Activated T-cell treated with anti-CD3 and anti-CD28 coated beads, Interleukin-2, amount 50 U/mL, for 1 hour (primary cell): ENCODE measurements at regions not wholly inside any gene's neighbourhood (a gene's known extent, or its start where the extent isn't known, plus 50 kb on each side); places are given as distances from the start of the nearest gene placed in this dataset.
A peak's percentile ranks its signal among the peaks of the same experiment; 100 is the strongest.

Experiments used
- DNase-seq: peaks from one replicate; pipeline ENCODE4 v3.0.0-alpha.2; 2020

DNA sequence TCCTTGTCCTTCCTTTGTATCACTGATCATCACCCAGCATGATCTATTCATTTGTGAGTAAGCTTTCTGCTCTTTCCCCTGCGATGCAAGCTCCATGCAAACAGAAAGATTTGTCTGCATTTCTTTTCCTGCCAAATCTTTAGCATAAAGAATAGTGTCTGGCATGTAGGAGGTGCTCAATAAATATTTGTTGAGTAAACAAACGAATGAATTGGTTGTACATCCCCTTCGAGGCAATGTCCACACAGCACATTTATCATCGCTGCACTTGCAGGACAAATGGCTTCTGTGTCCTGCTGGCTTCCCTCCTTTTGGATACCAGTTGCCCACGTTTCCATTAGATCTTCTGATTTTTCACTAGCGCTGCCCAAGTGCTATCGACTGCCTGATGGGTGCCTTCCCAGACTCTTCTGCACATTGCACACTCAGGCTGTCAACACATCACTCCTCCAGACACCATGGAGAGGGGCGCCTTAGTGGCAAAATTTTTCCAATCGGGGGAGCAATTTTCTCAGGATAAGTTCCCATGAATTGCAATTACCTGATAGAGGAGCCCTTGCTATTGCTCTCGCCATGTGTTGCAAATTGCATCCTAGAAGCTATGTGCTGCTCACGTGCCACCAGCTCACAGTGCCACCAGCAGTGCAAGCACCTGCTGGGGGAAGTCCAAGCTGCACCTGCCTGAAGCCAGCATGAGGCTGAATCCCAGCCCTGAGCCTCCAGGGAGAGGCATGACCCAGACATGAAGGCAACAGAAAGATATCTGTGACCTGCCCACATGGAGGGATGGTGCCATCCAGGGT lies 206.6 kb downstream of the KIF26A start:
- DNase-seq: no peak

DNA sequence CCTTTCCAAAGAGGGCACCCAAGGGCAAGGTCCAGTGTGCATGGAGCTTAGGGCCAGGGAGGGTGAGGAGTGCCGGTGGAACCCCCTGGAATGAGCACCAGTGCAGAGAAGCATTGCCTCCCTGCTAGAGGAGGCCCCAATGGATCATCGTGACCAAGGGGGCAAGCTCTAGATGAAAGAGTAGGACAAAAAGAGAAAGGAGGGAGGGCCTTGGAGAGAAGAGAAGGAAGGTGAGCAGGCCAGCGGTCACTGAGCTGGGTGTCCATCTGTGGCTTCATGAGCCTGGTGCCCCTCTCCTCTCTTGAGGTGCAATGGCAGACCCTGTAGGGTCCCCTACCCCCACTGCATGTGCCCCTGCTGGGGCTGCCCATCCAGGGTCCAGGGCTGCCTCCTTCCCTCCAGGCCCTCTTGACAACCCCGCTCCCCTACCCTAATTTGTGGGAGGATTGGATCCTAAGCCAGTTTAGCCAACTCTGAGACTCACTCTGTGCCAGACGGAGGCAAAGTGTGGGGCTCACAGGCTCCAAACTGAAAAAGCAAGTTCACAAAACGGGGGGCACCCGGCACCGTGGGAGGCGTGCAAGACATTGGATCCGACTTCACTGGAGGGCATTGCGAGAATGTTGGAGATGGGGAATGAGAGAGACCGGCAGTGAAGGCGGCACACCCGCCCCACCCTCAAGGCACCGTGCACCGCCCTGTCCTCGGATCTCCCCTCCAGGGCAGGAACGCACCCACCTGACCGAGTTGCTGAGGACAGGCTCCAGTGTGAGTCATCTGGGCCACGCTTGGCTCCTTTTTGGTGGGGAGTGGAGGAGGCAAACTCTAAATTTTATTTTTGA lies 207.5 kb downstream of the KIF26A start:
- DNase-seq: peak; percentile 4

- DNase-seq: peak; percentile 8
Observed at GRCh38 chr14:104346608-104347007, 208.2 kb downstream of the KIF26A start.

GRCh38 chr14:104348741-104349140 lies 210.4 kb downstream of the KIF26A start:
- peak; percentile 2 for DNase-seq

GRCh38 chr14:104349950-104350349 lies 211.6 kb downstream of the KIF26A start:
- peak; percentile 10 for DNase-seq

DNA sequence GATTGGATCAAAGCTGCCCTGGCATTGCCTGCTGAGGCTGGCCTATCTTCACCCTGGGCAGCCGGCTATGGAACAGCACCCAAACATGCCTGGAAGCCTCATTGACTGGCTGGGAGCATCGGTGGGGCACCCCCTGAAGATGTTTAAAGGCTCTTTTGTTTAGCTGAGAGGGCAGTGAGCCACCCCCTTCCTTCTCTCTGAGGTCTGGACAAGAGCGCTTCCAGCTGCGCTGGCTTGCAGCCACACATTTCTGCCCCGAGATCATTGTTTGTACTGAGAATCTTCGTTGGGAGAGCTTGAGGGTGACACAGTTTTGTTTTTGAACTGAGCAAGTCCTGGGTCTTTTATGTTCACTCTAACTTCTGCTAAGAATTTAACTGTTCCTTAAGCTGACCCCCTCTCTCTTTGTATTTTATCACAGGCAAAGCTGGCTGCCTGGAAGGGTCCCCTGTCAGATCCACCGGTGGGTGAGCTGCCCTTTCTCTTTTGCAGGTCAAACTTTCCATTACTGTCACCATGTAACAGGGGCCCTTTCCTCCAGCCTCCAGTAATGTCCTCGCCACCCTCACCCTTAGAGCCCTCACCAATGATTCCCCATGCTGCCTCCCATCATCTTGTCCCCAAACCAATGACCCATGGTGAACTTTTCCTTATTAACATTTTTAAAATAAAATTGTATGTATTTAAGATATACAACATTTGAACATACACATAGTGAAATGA lies 212.2 kb downstream of the KIF26A start:
- peak; percentile 3 for DNase-seq

- DNase-seq: no peak
Observed at GRCh38 chr14:104351849-104352492, 213.6 kb downstream of the KIF26A start.

DNA sequence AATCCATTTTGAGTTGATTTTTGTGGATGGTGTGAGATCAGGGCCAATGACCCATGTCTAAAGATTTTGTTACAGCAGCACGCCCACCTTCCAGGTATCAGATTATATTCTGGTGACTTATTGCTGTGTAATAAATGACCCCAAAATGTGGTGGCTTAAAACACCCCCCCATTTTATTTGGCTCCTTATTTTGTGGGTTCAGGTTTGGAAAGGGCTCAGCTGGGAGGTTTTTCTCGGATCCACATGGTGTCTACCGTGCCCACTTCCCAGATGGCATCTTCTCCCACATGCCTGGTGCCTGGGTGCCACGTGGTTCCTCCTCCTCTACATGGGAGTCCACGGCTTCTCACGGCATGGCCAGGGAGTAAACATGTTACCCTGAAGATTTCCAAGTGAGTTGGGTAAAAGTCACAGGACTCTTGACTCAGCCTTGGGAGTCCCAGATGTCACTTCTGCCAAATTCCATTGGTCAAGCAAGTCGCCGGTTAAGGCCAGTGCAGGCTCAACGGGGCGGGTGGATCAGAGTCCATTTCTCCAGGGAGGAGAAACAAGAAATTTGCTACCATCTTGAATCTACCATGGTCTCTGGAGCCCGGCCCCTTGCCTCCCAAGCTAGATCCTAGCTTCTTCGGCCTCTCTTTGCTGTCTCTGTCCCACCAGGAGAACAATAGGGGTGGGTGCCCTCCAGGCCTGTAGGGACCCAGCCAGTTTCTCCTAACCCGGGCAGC lies 214.3 kb downstream of the KIF26A start:
- DNase-seq: no peak

- DNase-seq: peak; percentile 6
Observed at GRCh38 chr14:104353221-104353920, 215.0 kb downstream of the KIF26A start.

- peak; percentile 11 for DNase-seq
Observed at GRCh38 chr14:104353921-104354701, 215.7 kb downstream of the KIF26A start.

- DNase-seq: peak; percentile 12
Observed at GRCh38 chr14:104355101-104356019, 217.0 kb downstream of the KIF26A start.

DNA sequence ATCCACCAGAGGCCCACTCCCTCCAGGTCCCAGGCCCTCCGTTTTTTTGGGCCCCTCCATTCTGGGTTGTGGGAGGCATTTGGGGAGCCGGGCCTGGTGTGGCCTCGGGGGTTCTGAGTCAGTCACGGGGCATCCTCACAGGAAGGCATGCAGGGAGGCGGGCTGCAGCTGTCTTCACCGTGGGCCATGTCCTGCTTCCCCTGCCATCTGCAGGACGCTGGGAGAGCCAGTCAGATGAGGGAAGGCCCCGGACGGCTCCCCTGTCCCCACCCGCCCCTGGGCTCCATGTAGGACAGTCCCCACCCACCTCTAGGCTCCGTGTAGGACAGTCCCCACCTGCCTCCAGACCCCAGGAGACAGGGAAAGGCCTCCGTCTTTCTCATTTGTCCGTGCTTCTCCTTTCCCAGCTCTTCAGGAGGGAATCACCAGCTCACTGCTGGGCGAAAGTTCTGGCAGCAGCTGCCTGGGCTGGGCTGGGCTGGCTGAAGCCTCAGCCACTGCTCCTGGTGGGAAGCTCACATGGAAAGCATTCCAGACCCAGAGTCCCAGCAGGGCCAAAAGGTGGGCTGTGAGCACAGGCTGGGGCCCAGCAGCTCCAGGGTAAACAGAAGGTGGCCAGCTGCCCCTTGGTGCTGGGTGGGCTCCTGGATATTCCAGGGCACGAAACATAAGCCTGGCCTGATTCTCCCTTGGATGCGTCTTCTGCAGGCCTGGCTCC lies 217.8 kb downstream of the KIF26A start:
- DNase-seq: peak; percentile 9

- peak; percentile 4 for DNase-seq
Observed at GRCh38 chr14:104356738-104357688, 218.6 kb downstream of the KIF26A start.

GRCh38 chr14:104357689-104358527 lies 219.5 kb downstream of the KIF26A start:
- DNase-seq: peak; percentile 5

- DNase-seq: peak; percentile 8
Observed at GRCh38 chr14:104358528-104359300, 220.3 kb downstream of the KIF26A start.
